ENCODE measurements at regions not wholly inside any gene's neighbourhood (a gene's known extent, or its start where the extent isn't known, plus 50 kb on each side); places are given as distances from the start of the nearest gene placed in this dataset.

GRCh38 chr4:56200275-56200674 lies 187.0 kb downstream of the AASDH start:
- Mint-ChIP-seq H3K4me3 (no peak overlapping the region), H3K36me3 (no peaks in the 10 kb centered on the region), H3K4me1 (no peaks in the 10 kb centered on the region), H3K9me3 (peaks cover 0 to 2% (median 0%) of the 10 kb centered on the region in 7 donors), H3K27me3 (peaks cover 4% of the 10 kb centered on the region), H3K27ac (no peak overlapping the region)
- no peak overlapping the region for H3K4me3 ChIP-seq (ENCODE audit: low read depth, low read length)
- no peaks in the 10 kb centered on the region for H3K9me3 ChIP-seq (ENCODE audit: control insufficient read depth in 2 of 2, low read length in 2 of 2)
- H3K4me1 ChIP-seq (ENCODE audit: control insufficient read depth, insufficient read depth, low read length, poor library complexity, severe bottlenecking), result no peaks in the 10 kb centered on the region
- H3K36me3 ChIP-seq (ENCODE audit: control insufficient read depth, insufficient read depth, low read length), result no peaks in the 10 kb centered on the region
- no peak overlapping the region for H3K27ac ChIP-seq (ENCODE audit: insufficient read depth, low read length, poor library complexity, severe bottlenecking)
- H3K27me3 ChIP-seq (ENCODE audit: control insufficient read depth, insufficient read depth, low read length), result peaks cover 2% of the 10 kb centered on the region
- DNase-seq, result no peak
- ATAC-seq (ENCODE audit: low read depth in 2 of 2), result no peak

- Histone ChIP-seq H3K4me3 (ENCODE audit: low read depth, low read length) (no peak overlapping the region), H3K4me1 (ENCODE audit: control insufficient read depth, insufficient read depth, low read length, poor library complexity, severe bottlenecking) (no peaks in the 10 kb centered on the region), H3K27ac (ENCODE audit: insufficient read depth, low read length, poor library complexity, severe bottlenecking) (no peak overlapping the region), H3K9me3 (ENCODE audit: control insufficient read depth in 2 of 2, low read length in 2 of 2) (no peaks in the 10 kb centered on the region), H3K27me3 (ENCODE audit: control insufficient read depth, insufficient read depth, low read length) (no peaks in the 10 kb centered on the region), H3K36me3 (ENCODE audit: control insufficient read depth, insufficient read depth, low read length) (no peaks in the 10 kb centered on the region)
- Mint-ChIP-seq H3K36me3 (no peaks in the 10 kb centered on the region), H3K27me3 (no peaks in the 10 kb centered on the region), H3K4me3 (no peak overlapping the region), H3K9me3 (no peaks in the 10 kb centered on the region), H3K27ac (no peak overlapping the region), H3K4me1 (no peaks in the 10 kb centered on the region)
- ATAC-seq (ENCODE audit: low read depth in 2 of 2) (no peak), DNase-seq (no peak)
Measured at GRCh38 chr4:56198265-56198664, 189.0 kb downstream of the AASDH start.

GRCh38 chr4:56197387-56197786 lies 189.9 kb downstream of the AASDH start:
- ATAC-seq (ENCODE audit: low read depth in 2 of 2) (no peak), DNase-seq (no peak)
- Mint-ChIP-seq H3K9me3 (no peaks in the 10 kb centered on the region), H3K36me3 (no peaks in the 10 kb centered on the region), H3K4me3 (no peak overlapping the region), H3K27ac (no peak overlapping the region), H3K27me3 (no peaks in the 10 kb centered on the region), H3K4me1 (no peaks in the 10 kb centered on the region)
- Histone ChIP-seq H3K4me3 (ENCODE audit: low read depth, low read length) (no peak overlapping the region), H3K27ac (ENCODE audit: insufficient read depth, low read length, poor library complexity, severe bottlenecking) (no peak overlapping the region), H3K27me3 (ENCODE audit: control insufficient read depth, insufficient read depth, low read length) (no peaks in the 10 kb centered on the region), H3K36me3 (ENCODE audit: control insufficient read depth, insufficient read depth, low read length) (no peaks in the 10 kb centered on the region), H3K4me1 (ENCODE audit: control insufficient read depth, insufficient read depth, low read length, poor library complexity, severe bottlenecking) (no peaks in the 10 kb centered on the region), H3K9me3 (ENCODE audit: control insufficient read depth in 2 of 2, low read length in 2 of 2) (no peaks in the 10 kb centered on the region)

- Histone ChIP-seq H3K27ac (ENCODE audit: insufficient read depth, low read length, poor library complexity, severe bottlenecking) (no peak overlapping the region), H3K4me3 (ENCODE audit: low read depth, low read length) (no peak overlapping the region), H3K9me3 (ENCODE audit: control insufficient read depth in 2 of 2, low read length in 2 of 2) (no peaks in the 10 kb centered on the region), H3K27me3 (ENCODE audit: control insufficient read depth, insufficient read depth, low read length) (no peaks in the 10 kb centered on the region), H3K4me1 (ENCODE audit: control insufficient read depth, insufficient read depth, low read length, poor library complexity, severe bottlenecking) (no peaks in the 10 kb centered on the region), H3K36me3 (ENCODE audit: control insufficient read depth, insufficient read depth, low read length) (no peaks in the 10 kb centered on the region)
- H3K4me1 Mint-ChIP-seq, result no peaks in the 10 kb centered on the region
- H3K36me3 Mint-ChIP-seq, result no peaks in the 10 kb centered on the region
- H3K27me3 Mint-ChIP-seq, result no peaks in the 10 kb centered on the region
- H3K27ac Mint-ChIP-seq, result no peak overlapping the region
- ATAC-seq (ENCODE audit: low read depth in 2 of 2), result no peak
- H3K9me3 Mint-ChIP-seq, result peaks cover 0 to 2% (median 0%) of the 10 kb centered on the region in 7 donors
- no peak for DNase-seq
- H3K4me3 Mint-ChIP-seq, result no peak overlapping the region
Measured at GRCh38 chr4:56195025-56195424, 192.3 kb downstream of the AASDH start.

GRCh38 chr4:56191534-56191933 lies 195.8 kb downstream of the AASDH start:
- peaks cover 0 to 2% (median 0%) of the 10 kb centered on the region in 7 donors for H3K9me3 Mint-ChIP-seq
- Histone ChIP-seq H3K27ac (ENCODE audit: insufficient read depth, low read length, poor library complexity, severe bottlenecking) (no peak overlapping the region), H3K27me3 (ENCODE audit: control insufficient read depth, insufficient read depth, low read length) (no peaks in the 10 kb centered on the region), H3K4me3 (ENCODE audit: low read depth, low read length) (no peak overlapping the region), H3K9me3 (ENCODE audit: control insufficient read depth in 2 of 2, low read length in 2 of 2) (no peaks in the 10 kb centered on the region), H3K36me3 (ENCODE audit: control insufficient read depth, insufficient read depth, low read length) (no peaks in the 10 kb centered on the region), H3K4me1 (ENCODE audit: control insufficient read depth, insufficient read depth, low read length, poor library complexity, severe bottlenecking) (no peaks in the 10 kb centered on the region)
- no peak overlapping the region for H3K4me3 Mint-ChIP-seq
- no peaks in the 10 kb centered on the region for H3K4me1 Mint-ChIP-seq
- ATAC-seq (ENCODE audit: low read depth in 2 of 2) (no peak), DNase-seq (no peak)
- H3K27ac Mint-ChIP-seq, result no peak overlapping the region
- no peaks in the 10 kb centered on the region for H3K36me3 Mint-ChIP-seq
- no peaks in the 10 kb centered on the region for H3K27me3 Mint-ChIP-seq

GRCh38 chr4:56187688-56188087 lies 199.6 kb downstream of the AASDH start:
- H3K4me1 Mint-ChIP-seq, result no peaks in the 10 kb centered on the region
- Histone ChIP-seq H3K4me1 (ENCODE audit: control insufficient read depth, insufficient read depth, low read length, poor library complexity, severe bottlenecking) (no peaks in the 10 kb centered on the region), H3K27me3 (ENCODE audit: control insufficient read depth, insufficient read depth, low read length) (no peaks in the 10 kb centered on the region), H3K9me3 (ENCODE audit: control insufficient read depth in 2 of 2, low read length in 2 of 2) (no peaks in the 10 kb centered on the region), H3K36me3 (ENCODE audit: control insufficient read depth, insufficient read depth, low read length) (no peaks in the 10 kb centered on the region), H3K27ac (ENCODE audit: insufficient read depth, low read length, poor library complexity, severe bottlenecking) (no peak overlapping the region), H3K4me3 (ENCODE audit: low read depth, low read length) (no peak overlapping the region)
- H3K27ac Mint-ChIP-seq, result no peak overlapping the region
- no peaks in the 10 kb centered on the region for H3K27me3 Mint-ChIP-seq
- no peak for ATAC-seq (ENCODE audit: low read depth in 2 of 2)
- DNase-seq, result no peak
- H3K9me3 Mint-ChIP-seq, result peaks cover 0 to 2% (median 0%) of the 10 kb centered on the region in 7 donors
- no peak overlapping the region for H3K4me3 Mint-ChIP-seq
- no peaks in the 10 kb centered on the region for H3K36me3 Mint-ChIP-seq

- Histone ChIP-seq H3K27ac (ENCODE audit: insufficient read depth, low read length, poor library complexity, severe bottlenecking) (no peak overlapping the region), H3K4me1 (ENCODE audit: control insufficient read depth, insufficient read depth, low read length, poor library complexity, severe bottlenecking) (no peaks in the 10 kb centered on the region), H3K4me3 (ENCODE audit: low read depth, low read length) (no peak overlapping the region), H3K27me3 (ENCODE audit: control insufficient read depth, insufficient read depth, low read length) (no peaks in the 10 kb centered on the region), H3K9me3 (ENCODE audit: control insufficient read depth in 2 of 2, low read length in 2 of 2) (no peaks in the 10 kb centered on the region), H3K36me3 (ENCODE audit: control insufficient read depth, insufficient read depth, low read length) (no peaks in the 10 kb centered on the region)
- Mint-ChIP-seq H3K36me3 (no peaks in the 10 kb centered on the region), H3K27me3 (no peaks in the 10 kb centered on the region), H3K4me3 (no peak overlapping the region), H3K27ac (no peak overlapping the region), H3K4me1 (no peaks in the 10 kb centered on the region), H3K9me3 (peaks cover 0 to 2% (median 0%) of the 10 kb centered on the region in 7 donors)
- DNase-seq (no peak), ATAC-seq (ENCODE audit: low read depth in 2 of 2) (no peak)
Measured at GRCh38 chr4:56186808-56187523, 200.3 kb downstream of the AASDH start.

- H3K9me3 Mint-ChIP-seq, result peaks cover 0 to 4% (median 0%) of the 10 kb centered on the region in 7 donors
- ATAC-seq (ENCODE audit: low read depth in 2 of 2) (no peak), DNase-seq (no peak)
- Histone ChIP-seq H3K9me3 (ENCODE audit: control insufficient read depth in 2 of 2, low read length in 2 of 2) (no peaks in the 10 kb centered on the region), H3K27me3 (ENCODE audit: control insufficient read depth, insufficient read depth, low read length) (no peaks in the 10 kb centered on the region), H3K27ac (ENCODE audit: insufficient read depth, low read length, poor library complexity, severe bottlenecking) (no peak overlapping the region), H3K4me3 (ENCODE audit: low read depth, low read length) (no peak overlapping the region), H3K36me3 (ENCODE audit: control insufficient read depth, insufficient read depth, low read length) (no peaks in the 10 kb centered on the region), H3K4me1 (ENCODE audit: control insufficient read depth, insufficient read depth, low read length, poor library complexity, severe bottlenecking) (no peaks in the 10 kb centered on the region)
- peaks cover 0 to 6% (median 0%) of the 10 kb centered on the region in 4 donors for H3K4me1 Mint-ChIP-seq
- no peaks in the 10 kb centered on the region for H3K36me3 Mint-ChIP-seq
- H3K27me3 Mint-ChIP-seq, result no peaks in the 10 kb centered on the region
- no peak overlapping the region for H3K4me3 Mint-ChIP-seq
- no peak overlapping the region for H3K27ac Mint-ChIP-seq
Measured at GRCh38 chr4:56185901-56186300, 201.4 kb downstream of the AASDH start.

All from CD4-positive, CD25-positive, alpha-beta regulatory T cell (primary cell).